ENCODE measurements at regions not wholly inside any gene's neighbourhood (a gene's known extent, or its start where the extent isn't known, plus 50 kb on each side); places are given as distances from the start of the nearest gene placed in this dataset.

GRCh38 chr16:7183768-7184167 lies 148.9 kb upstream of the RBFOX1 start:
- TF ChIP-seq CHD2 (IDR thresholded peaks at IDR 0.05; ENCODE audit: low read depth, low read length): no peak
- TF ChIP-seq ZNF652 (CRISPR knock-in tag; IDR thresholded peaks at IDR 0.05; ENCODE audit: borderline replicate concordance, low read depth): no peak
- no peak for TF ChIP-seq ADNP (CRISPR knock-in tag; IDR thresholded peaks at IDR 0.05)
- no peak for TF ChIP-seq KDM4B (CRISPR knock-in tag; IDR thresholded peaks at IDR 0.05)
- no peak for TF ChIP-seq CTCF (CRISPR knock-in tag; IDR thresholded peaks at IDR 0.05)
- TF ChIP-seq ZNF431 (CRISPR knock-in tag; IDR thresholded peaks at IDR 0.05; ENCODE audit: borderline replicate concordance, low read depth): no peak
- TF ChIP-seq ZNF343 (CRISPR knock-in tag; IDR thresholded peaks at IDR 0.05): no peak
- TF ChIP-seq TAF1 (CRISPR knock-in tag; IDR thresholded peaks at IDR 0.05): no peak
- TF ChIP-seq MAX (IDR thresholded peaks at IDR 0.05): no peak
- no peak for TF ChIP-seq ZNF615 (CRISPR knock-in tag; IDR thresholded peaks at IDR 0.05; ENCODE audit: borderline replicate concordance)
- TF ChIP-seq JUN (CRISPR knock-in tag; IDR thresholded peaks at IDR 0.05): no peak

All from HepG2 (cell line).